ENCODE measurements at regions not wholly inside any gene's neighbourhood (a gene's known extent, or its start where the extent isn't known, plus 50 kb on each side); places are given as distances from the start of the nearest gene placed in this dataset.

GRCh38 chr2:62569907-62570841 is 64.2 kb upstream of the TMEM17 start (continued):
- TF ChIP-seq BHLHE40 (IDR thresholded peaks at IDR 0.05; ENCODE audit: low read depth, low read length) = no peak

GRCh38 chr2:62568983-62569837 is 63.2 kb upstream of the TMEM17 start:
- Histone ChIP-seq H2BK15ac (ENCODE audit: low read depth, low read length) (no peak overlapping the region), H2AK9ac (replicated peaks; ENCODE audit: low read depth, low read length, poor library complexity) (no peak overlapping the region), H4K8ac (ENCODE audit: low read depth in 2 of 2, low read length in 2 of 2) (0 out of 4 replicates have a peak overlapping the region, but pooled peaks of 1 of the 2 experiments have one; percentile 17), H3K9me3 (ENCODE audit: control insufficient read depth, insufficient read depth, low read length) (no peaks in the 10 kb centered on the region), H3K79me1 (ENCODE audit: low read depth in 1 of 2, low read length in 2 of 2) (no peaks in the 10 kb centered on the region), H3K18ac (ENCODE audit: low read depth, low read length) (no peak overlapping the region; the same call in 1 of the 2 replicates), H4K91ac (ENCODE audit: insufficient read depth, low read depth, low read length) (no peak overlapping the region), H3K4me1 (ENCODE audit: control insufficient read depth, insufficient read depth, low read length) (peaks cover 5% of the 10 kb centered on the region), H3K9ac (ENCODE audit: low read depth, low read length) (no peak overlapping the region), H2BK20ac (ENCODE audit: low read depth, low read length) (no peak overlapping the region), H3K9me1 (ENCODE audit: insufficient read depth, low read length) (0 out of 2 replicates have a peak, but pooled peaks cover 5% of the 10 kb centered on the region), H2AK5ac (ENCODE audit: low read depth, low read length) (no peak overlapping the region), H3K56ac (ENCODE audit: extremely low read depth, insufficient read depth, low read length) (no peak overlapping the region), H2AFZ (replicated peaks; ENCODE audit: low read length, poor library complexity) (no peak overlapping the region), H3K4ac (ENCODE audit: low read depth, low read length) (no peak overlapping the region), H4K5ac (ENCODE audit: low read depth, low read length) (no peak overlapping the region), H3K27me3 (ENCODE audit: control insufficient read depth, insufficient read depth, low read length) (no peaks in the 10 kb centered on the region), H3K14ac (replicated peaks; ENCODE audit: low read depth, low read length) (peak overlapping the region; percentile 45), H3K27ac (ENCODE audit: insufficient read depth, low read length) (no peak overlapping the region), H2BK5ac (ENCODE audit: low read depth, low read length, poor library complexity, severe bottlenecking) (no peak overlapping the region), H3K4me2 (ENCODE audit: low read depth, low read length) (no peak overlapping the region), H2BK120ac (ENCODE audit: low read depth, low read length) (no peak overlapping the region), H3K36me3 (ENCODE audit: control insufficient read depth, insufficient read depth, low read length) (no peaks in the 10 kb centered on the region), H3K4me3 (ENCODE audit: insufficient read depth, low read depth, low read length) (no peak overlapping the region), H3K23ac (ENCODE audit: low read depth, low read length) (no peak overlapping the region), H4K20me1 (ENCODE audit: insufficient read depth, low read length) (no peaks in the 10 kb centered on the region)
- intact Hi-C loops (cut with micrococcal nuclease) (no loop called here), dilution Hi-C loops (cut with HindIII; ENCODE audit: low sequenced_read_pairs, unreplicated experiment) (no loop called here), in situ Hi-C loops (cut with MboI; ENCODE audit: low sequenced_read_pairs) (no loop called here)
- CTCF ChIA-PET = no interaction called here
- TF ChIP-seq BHLHE40 (IDR thresholded peaks at IDR 0.05; ENCODE audit: low read depth, low read length) (no peak), ELK1 (IDR thresholded peaks at IDR 0.05; ENCODE audit: borderline replicate concordance, low read depth, low read length) (no peak), CTCF (conservative IDR thresholded peaks at IDR 0.05; ENCODE audit: low read depth, low read length) (no peak), CHD1 (IDR thresholded peaks at IDR 0.05; ENCODE audit: low read depth, low read length) (no peak), MAZ (IDR thresholded peaks at IDR 0.05; ENCODE audit: borderline replicate concordance, low read depth, low read length) (no peak), CEBPB (IDR thresholded peaks at IDR 0.05; ENCODE audit: low read depth, low read length) (no peak), USF2 (IDR thresholded peaks at IDR 0.05; ENCODE audit: low read depth, low read length) (no peak), MAFK (IDR thresholded peaks at IDR 0.05; ENCODE audit: low read depth, low read length) (no peak)
- DNase-seq = peak; percentile 24
- no TSS peak for BruUV-seq (replicated peaks)
- no peak for ATAC-seq (ENCODE audit: low read depth)
- POLR2A ChIA-PET (ENCODE audit: unreplicated experiment) = interaction anchor here (0.6 kb wide), 1 partner anchor 499 kb away, joined by 4 read pairs; no protein-coding TSS in a partner anchor
- 100% methylated on average over 1 of the region's 5 CpGs; no CpG with 5 or more reads in 1 of the 2 experiments for WGBS, 2 experiments (ENCODE audit: extremely low coverage in 2 of 2, insufficient read length in 1 of 2)

Data from IMR-90 (cell line).